ENCODE measurements at regions not wholly inside any gene's neighbourhood (a gene's known extent, or its start where the extent isn't known, plus 50 kb on each side); places are given as distances from the start of the nearest gene placed in this dataset.
"Not testable (repeated sequence)": the region's sequence is repeated elsewhere in the genome, so short reads cannot be mapped to it uniquely, and the experiment has no call there.

- not testable (repeated sequence) for DNase-seq (ENCODE audit: low spot score)
Observed at GRCh38 chr6:9290342-9290741, 855.0 kb upstream of the SLC35B3 start.

GRCh38 chr6:9272671-9273070, 837.3 kb upstream of the SLC35B3 start:
- no peak for DNase-seq (ENCODE audit: low spot score)

- DNase-seq (ENCODE audit: low spot score), result no peak
Observed at GRCh38 chr6:9266741-9267140, 831.4 kb upstream of the SLC35B3 start.

- DNase-seq (ENCODE audit: low spot score), result no peak
Observed at GRCh38 chr6:9257215-9257614, 821.9 kb upstream of the SLC35B3 start.

GRCh38 chr6:9254251-9254650, 818.9 kb upstream of the SLC35B3 start:
- DNase-seq (ENCODE audit: low spot score), result no peak

- no peak for DNase-seq (ENCODE audit: low spot score)
Observed at GRCh38 chr6:9252799-9253198, 817.5 kb upstream of the SLC35B3 start.

GRCh38 chr6:9250852-9251251, 815.5 kb upstream of the SLC35B3 start:
- peak; percentile 59 for DNase-seq (ENCODE audit: low spot score)

GRCh38 chr6:9248133-9248532, 812.8 kb upstream of the SLC35B3 start:
- no peak for DNase-seq (ENCODE audit: low spot score)

GRCh38 chr6:9240861-9241260, 805.5 kb upstream of the SLC35B3 start:
- no peak for DNase-seq (ENCODE audit: low spot score)

- DNase-seq (ENCODE audit: low spot score), result no peak
Observed at GRCh38 chr6:9236443-9236842, 801.1 kb upstream of the SLC35B3 start.

- no peak for DNase-seq (ENCODE audit: low spot score)
Observed at GRCh38 chr6:9233686-9234085, 798.3 kb upstream of the SLC35B3 start.

- no peak for DNase-seq (ENCODE audit: low spot score)
Observed at GRCh38 chr6:9233226-9233625, 797.9 kb upstream of the SLC35B3 start.

- no peak for DNase-seq (ENCODE audit: low spot score)
Observed at GRCh38 chr6:9225441-9225871, 790.1 kb upstream of the SLC35B3 start.

- DNase-seq (ENCODE audit: low spot score), result no peak
Observed at GRCh38 chr6:9224539-9224938, 789.2 kb upstream of the SLC35B3 start.

GRCh38 chr6:9213717-9214116, 778.4 kb upstream of the SLC35B3 start:
- not testable (repeated sequence) for DNase-seq (ENCODE audit: low spot score)

GRCh38 chr6:9208966-9209365, 773.6 kb upstream of the SLC35B3 start:
- no peak for DNase-seq (ENCODE audit: low spot score)

- no peak for DNase-seq (ENCODE audit: low spot score)
Observed at GRCh38 chr6:9205645-9206044, 770.3 kb upstream of the SLC35B3 start.

- no peak for DNase-seq (ENCODE audit: low spot score)
Observed at GRCh38 chr6:9204171-9204570, 768.8 kb upstream of the SLC35B3 start.

- DNase-seq (ENCODE audit: low spot score), result no peak
Observed at GRCh38 chr6:9200712-9201111, 765.4 kb upstream of the SLC35B3 start.

- DNase-seq (ENCODE audit: low spot score), result no peak
Observed at GRCh38 chr6:9197726-9198125, 762.4 kb upstream of the SLC35B3 start.

GRCh38 chr6:9195322-9195721, 760.0 kb upstream of the SLC35B3 start:
- DNase-seq (ENCODE audit: low spot score), result no peak

- no peak for DNase-seq (ENCODE audit: low spot score)
Observed at GRCh38 chr6:9192405-9192909, 757.1 kb upstream of the SLC35B3 start.

- no peak for DNase-seq (ENCODE audit: low spot score)
Observed at GRCh38 chr6:9186148-9186547, 750.8 kb upstream of the SLC35B3 start.

GRCh38 chr6:9178071-9178470, 742.7 kb upstream of the SLC35B3 start:
- no peak for DNase-seq (ENCODE audit: low spot score)

GRCh38 chr6:9173229-9173628, 737.9 kb upstream of the SLC35B3 start:
- no peak for DNase-seq (ENCODE audit: low spot score)

Data from D341Med (cell line).